HCT116 (cell line): ENCODE measurements at regions not wholly inside any gene's neighbourhood (a gene's known extent, or its start where the extent isn't known, plus 50 kb on each side); places are given as distances from the start of the nearest gene placed in this dataset.

Source experiments
- ATAC-seq: fragments of 200-7000 bp; cut with Tn5 transposase; 2 replicates; pipeline ENCODE4 v1.9.1; 2020; ENCODE audit warnings: mild to moderate bottlenecking, moderate library complexity
- BruUV-seq: library from RNA; stranded (reverse); fragments of 400-500 nt; replicated peaks from 2 replicates; lab custom pipeline; 2021; lab: Mats Ljungman, UMichigan
- CTCF ChIA-PET: fragments of 300-600 bp; sonication (Branson Sonifier 250); formaldehyde crosslinking; loops from one replicate; lab custom pipeline; 2021; ENCODE audit warnings: antibody characterized with exemption; lab: Charles Lee
- POLR2A ChIA-PET: fragments of 300-600, 350-600 bp; sonication (Branson Sonifier 250); formaldehyde crosslinking; loops from one replicate; lab custom pipeline; 2021; ENCODE audit warnings: antibody characterized with exemption; lab: Charles Lee
- RAD21 ChIA-PET, 2 experiments: fragments of 300-600 bp; sonication (Branson Sonifier 250); formaldehyde crosslinking; loops; one replicate each; lab custom pipeline; 2023; ENCODE audit warnings: low total read pairs in 2 of 2; ENCODE audit not compliant: uncharacterized antibody in 2 of 2, unreplicated experiment in 2 of 2, low non-redundant PET in 1 of 2; lab: Charles Lee
- DNase-seq: peaks from one replicate; pipeline ENCODE4 v3.0.0-alpha.2; 2010; ENCODE audit warnings: low read depth, low spot score
- H2AFZ ChIP-seq: fragments of 200-600 bp; shearing (Covaris generic), sonication (generic); 2 replicates; pipeline ENCODE4 v1.6.1; 2017; ENCODE audit warnings: low read depth, mixed run types, mixed read lengths, antibody characterized with exemption, low read length; ENCODE audit not compliant: poor library complexity, severe bottlenecking
- H3K27ac ChIP-seq: 2 replicates; pipeline ENCODE4 v1.5.1; 2012; ENCODE audit warnings: low read depth, low read length
- H3K27me3 ChIP-seq: fragments of 200-600 bp; sonication (generic); 2 replicates; pipeline ENCODE4 v1.6.1; 2016; ENCODE audit warnings: mixed run types, low read length, mixed read lengths; ENCODE audit not compliant: insufficient read depth
- H3K36me3 ChIP-seq, 2 experiments: fragments of 200-500 bp in 1 of 2; fragments of 200-600 bp in 1 of 2; sonication (Bioruptor generic) in 1 of 2; sonication (generic) in 1 of 2; 2 replicates each; pipeline versions ENCODE4 v1.5.1 to v1.6.1; 2014 to 2016; ENCODE audit warnings: low read length in 2 of 2, inconsistent platforms in 1 of 2, mixed read lengths in 1 of 2, mixed run types in 1 of 2; ENCODE audit not compliant: insufficient read depth in 2 of 2, control insufficient read depth in 1 of 2
- H3K4me1 ChIP-seq, 2 experiments: fragments of 200-600 bp in 1 of 2; sonication (generic) in 1 of 2; 2 replicates each; pipeline versions ENCODE4 v1.5.1 to v1.6.1; 2012 to 2017; ENCODE audit warnings: low read length in 2 of 2, inconsistent platforms in 1 of 2, mild to moderate bottlenecking in 1 of 2, mixed read lengths in 1 of 2, mixed run types in 1 of 2, moderate library complexity in 1 of 2; ENCODE audit not compliant: insufficient read depth in 2 of 2, control insufficient read depth in 1 of 2
- H3K4me2 ChIP-seq: fragments of 200-600 bp; sonication (generic); 2 replicates; pipeline ENCODE4 v1.6.1; 2017; ENCODE audit warnings: mixed run types, low read length, mixed read lengths
- H3K4me3 ChIP-seq, 2 experiments: fragments of 200-600 bp in 1 of 2; sonication (generic) in 1 of 2; replicated peaks in 1 of 2; 2 replicates each; pipeline ENCODE4 v1.5.1; 2011 to 2016; ENCODE audit warnings: low read length in 2 of 2, control low read depth in 1 of 2, low read depth in 1 of 2, mild to moderate bottlenecking in 1 of 2, mixed read lengths in 1 of 2, mixed run types in 1 of 2
- H3K79me2 ChIP-seq: fragments of 200-600 bp; sonication (generic); 2 replicates; pipeline ENCODE4 v1.6.1; 2017; ENCODE audit warnings: mild to moderate bottlenecking, mixed run types, low read length, moderate library complexity, mixed read lengths; ENCODE audit not compliant: insufficient read depth
- H3K9ac ChIP-seq: fragments of 200-600 bp; sonication (generic); 2 replicates; pipeline ENCODE4 v1.6.1; 2016; ENCODE audit warnings: low read length, mixed read lengths
- H3K9me2 ChIP-seq: fragments of 200-600 bp; sonication (generic), shearing (Covaris generic); 2 replicates; pipeline ENCODE4 v1.6.1; 2017; ENCODE audit warnings: mixed run types, mild to moderate bottlenecking, moderate library complexity; ENCODE audit not compliant: insufficient read depth
- H3K9me3 ChIP-seq, 2 experiments: fragments of 200-500 bp in 1 of 2; fragments of 200-600 bp in 1 of 2; sonication (Bioruptor generic) in 1 of 2; sonication (generic) in 1 of 2; 2 replicates each; pipeline ENCODE4 v1.6.1; 2014 to 2017; ENCODE audit warnings: low read length in 2 of 2, mixed read lengths in 2 of 2, inconsistent platforms in 1 of 2, low read depth in 1 of 2, mild to moderate bottlenecking in 1 of 2, mixed run types in 1 of 2, moderate library complexity in 1 of 2; ENCODE audit not compliant: control insufficient read depth in 1 of 2, insufficient read depth in 1 of 2
- H4K20me1 ChIP-seq: fragments of 200-600 bp; sonication (generic), shearing (Covaris generic); 2 replicates; pipeline ENCODE4 v1.6.1; 2017; ENCODE audit warnings: mixed run types, mild to moderate bottlenecking, moderate library complexity; ENCODE audit not compliant: insufficient read depth
- ATF3 ChIP-seq: IDR thresholded peaks from 2 replicates; pipeline ENCODE4 v1.6.1; 2012
- CBX3 ChIP-seq: IDR thresholded peaks from 2 replicates; pipeline ENCODE4 v1.6.1; 2012; ENCODE audit warnings: low read depth
- CEBPB ChIP-seq: IDR thresholded peaks from 2 replicates; pipeline ENCODE4 v1.6.1; 2012; ENCODE audit warnings: low read depth
- CTCF ChIP-seq, 3 experiments: fragments of 200-600 bp in 1 of 3; sonication (generic) in 1 of 3; IDR thresholded peaks in 2 of 3; conservative IDR thresholded peaks in 1 of 3; 2 replicates each; pipeline ENCODE4 v1.5.1; 2012 to 2017; ENCODE audit warnings: low read depth in 2 of 3, low read length in 2 of 3, antibody characterized with exemption in 1 of 3, borderline replicate concordance in 1 of 3, control low read depth in 1 of 3, mild to moderate bottlenecking in 1 of 3, mixed read lengths in 1 of 3, mixed run types in 1 of 3, moderate library complexity in 1 of 3; ENCODE audit not compliant: insufficient read depth in 1 of 3
- EGR1 ChIP-seq: IDR thresholded peaks from 2 replicates; pipeline ENCODE4 v1.6.1; 2012; ENCODE audit warnings: low read depth
- ELF1 ChIP-seq: IDR thresholded peaks from 2 replicates; pipeline ENCODE4 v1.6.1; 2012; ENCODE audit warnings: low read depth, borderline replicate concordance
- EZH2 ChIP-seq: fragments of 200-600 bp; sonication (generic); IDR thresholded peaks from 2 replicates; pipeline ENCODE4 v1.6.1; 2017; ENCODE audit warnings: antibody characterized with exemption, mixed run types
- EZH2phosphoT487 ChIP-seq: fragments of 200-600 bp; IDR thresholded peaks from 2 replicates; pipeline ENCODE4 v1.6.1; 2018; ENCODE audit warnings: antibody characterized with exemption, borderline replicate concordance
- FOSL1 ChIP-seq: IDR thresholded peaks from 2 replicates; pipeline ENCODE4 v1.6.1; 2012; ENCODE audit warnings: low read depth
- POLR2A ChIP-seq: IDR thresholded peaks from 2 replicates; pipeline ENCODE4 v1.7.0; 2011; ENCODE audit warnings: borderline replicate concordance; ENCODE audit not compliant: insufficient read depth, insufficient read length; ENCODE audit errors: extremely low read depth
- POLR2AphosphoS5 ChIP-seq: IDR thresholded peaks from 2 replicates; pipeline ENCODE4 v1.6.1; 2011; ENCODE audit warnings: mild to moderate bottlenecking, low read depth, low read length, moderate library complexity
- SRF ChIP-seq: IDR thresholded peaks from 2 replicates; pipeline ENCODE4 v1.6.1; 2012; ENCODE audit warnings: low read depth
- TCF7L2 ChIP-seq: IDR thresholded peaks from 2 replicates; pipeline ENCODE4 v1.7.0; 2011; ENCODE audit warnings: borderline replicate concordance, inconsistent platforms; ENCODE audit not compliant: insufficient read depth, insufficient read length; ENCODE audit errors: extremely low read depth
- YY1 ChIP-seq: IDR thresholded peaks from 2 replicates; pipeline ENCODE4 v1.6.1; 2011; ENCODE audit warnings: low read length, low read depth, moderate library complexity, mild to moderate bottlenecking; ENCODE audit not compliant: insufficient replicate concordance; ENCODE audit errors: extremely low read depth
- ZFX ChIP-seq: fragments of 450-650 bp; IDR thresholded peaks from 2 replicates; pipeline ENCODE4 v1.6.1; 2017
- ZNF274 ChIP-seq: fragments of 200-500 bp; sonication (Bioruptor generic); IDR thresholded peaks from 2 replicates; pipeline ENCODE4 v1.6.1; 2014; ENCODE audit warnings: mild to moderate bottlenecking, low read depth, low read length, inconsistent platforms
- intact Hi-C: fragments of 100-400 bp; cut with micrococcal nuclease; formaldehyde crosslinking; loops from 2 replicates; pipeline ENCODE4 v1.10.0; 2022
- TF ChIP-seq, protein P1 (sequence below): IDR thresholded peaks from 2 replicates; pipeline ENCODE4 v1.6.1; 2012; ENCODE audit warnings: low read depth
- TF ChIP-seq, protein P2 (sequence below): IDR thresholded peaks from 2 replicates; pipeline ENCODE4 v1.6.1; 2012

- BruUV-seq = no TSS peak
- no peak for ATAC-seq
These were observed 435.7 kb downstream of the GXYLT1 start for GRCh38 chr12:41709012-41709411.

DNA sequence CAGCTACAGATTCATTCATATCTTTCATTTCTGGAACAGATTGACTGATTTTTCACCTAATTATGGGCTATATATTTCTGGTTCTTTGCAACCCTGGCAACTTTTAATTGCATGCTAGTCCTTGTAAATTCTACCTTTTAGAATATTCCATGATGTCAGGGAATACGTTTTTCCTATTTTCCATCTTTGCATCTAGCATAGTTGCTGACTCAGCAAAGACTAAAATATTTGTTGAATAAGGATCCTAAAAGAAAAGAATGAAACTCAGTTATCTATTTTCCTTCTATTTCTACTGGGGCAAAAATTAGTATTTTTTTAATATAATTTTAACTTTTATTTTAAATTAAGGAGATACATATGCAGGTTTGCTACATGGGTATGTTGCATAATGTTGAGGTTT, 438.3 kb downstream of the GXYLT1 start:
- ChIA-PET POLR2A (no interaction called here), CTCF (no interaction called here), RAD21 (no interaction called here)
- no TSS peak for BruUV-seq
- H3K9me2 ChIP-seq = no peaks in the 10 kb centered on the region
- no peaks in the 10 kb centered on the region for H4K20me1 ChIP-seq
- H3K9ac ChIP-seq = no peak overlapping the region
- H3K4me2 ChIP-seq = no peak overlapping the region
- no peaks in the 10 kb centered on the region for H3K9me3 ChIP-seq
- H3K79me2 ChIP-seq = no peaks in the 10 kb centered on the region
- no peaks in the 10 kb centered on the region for H3K4me1 ChIP-seq
- no peak overlapping the region for H3K27ac ChIP-seq
- no peak overlapping the region for H2AFZ ChIP-seq
- no peaks in the 10 kb centered on the region for H3K27me3 ChIP-seq
- ATAC-seq (no peak), DNase-seq (no peak)
- no peak overlapping the region for H3K4me3 ChIP-seq
- no peaks in the 10 kb centered on the region for H3K36me3 ChIP-seq
- intact Hi-C loops = no loop called here
- TF ChIP-seq ZNF274 (no peak), SRF (no peak), ATF3 (no peak), EGR1 (no peak), CTCF (IDR thresholded peaks at IDR 0.05 in 2 of 3, conservative IDR thresholded peaks at IDR 0.05 in 1 of 3; ENCODE audit: borderline replicate concordance in 1 of 3, insufficient read depth in 1 of 3, low read depth in 2 of 3, low read length in 2 of 3) (no peak), ZFX (no peak), EZH2phosphoT487 (no peak), POLR2AphosphoS5 (no peak), ELF1 (no peak), CBX3 (no peak), CEBPB (no peak), POLR2A (no peak), EZH2 (no peak), YY1 (no peak), FOSL1 (no peak)
- TF ChIP-seq, protein P1, sequence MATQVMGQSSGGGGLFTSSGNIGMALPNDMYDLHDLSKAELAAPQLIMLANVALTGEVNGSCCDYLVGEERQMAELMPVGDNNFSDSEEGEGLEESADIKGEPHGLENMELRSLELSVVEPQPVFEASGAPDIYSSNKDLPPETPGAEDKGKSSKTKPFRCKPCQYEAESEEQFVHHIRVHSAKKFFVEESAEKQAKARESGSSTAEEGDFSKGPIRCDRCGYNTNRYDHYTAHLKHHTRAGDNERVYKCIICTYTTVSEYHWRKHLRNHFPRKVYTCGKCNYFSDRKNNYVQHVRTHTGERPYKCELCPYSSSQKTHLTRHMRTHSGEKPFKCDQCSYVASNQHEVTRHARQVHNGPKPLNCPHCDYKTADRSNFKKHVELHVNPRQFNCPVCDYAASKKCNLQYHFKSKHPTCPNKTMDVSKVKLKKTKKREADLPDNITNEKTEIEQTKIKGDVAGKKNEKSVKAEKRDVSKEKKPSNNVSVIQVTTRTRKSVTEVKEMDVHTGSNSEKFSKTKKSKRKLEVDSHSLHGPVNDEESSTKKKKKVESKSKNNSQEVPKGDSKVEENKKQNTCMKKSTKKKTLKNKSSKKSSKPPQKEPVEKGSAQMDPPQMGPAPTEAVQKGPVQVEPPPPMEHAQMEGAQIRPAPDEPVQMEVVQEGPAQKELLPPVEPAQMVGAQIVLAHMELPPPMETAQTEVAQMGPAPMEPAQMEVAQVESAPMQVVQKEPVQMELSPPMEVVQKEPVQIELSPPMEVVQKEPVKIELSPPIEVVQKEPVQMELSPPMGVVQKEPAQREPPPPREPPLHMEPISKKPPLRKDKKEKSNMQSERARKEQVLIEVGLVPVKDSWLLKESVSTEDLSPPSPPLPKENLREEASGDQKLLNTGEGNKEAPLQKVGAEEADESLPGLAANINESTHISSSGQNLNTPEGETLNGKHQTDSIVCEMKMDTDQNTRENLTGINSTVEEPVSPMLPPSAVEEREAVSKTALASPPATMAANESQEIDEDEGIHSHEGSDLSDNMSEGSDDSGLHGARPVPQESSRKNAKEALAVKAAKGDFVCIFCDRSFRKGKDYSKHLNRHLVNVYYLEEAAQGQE = no peak
- TF ChIP-seq, protein P2, sequence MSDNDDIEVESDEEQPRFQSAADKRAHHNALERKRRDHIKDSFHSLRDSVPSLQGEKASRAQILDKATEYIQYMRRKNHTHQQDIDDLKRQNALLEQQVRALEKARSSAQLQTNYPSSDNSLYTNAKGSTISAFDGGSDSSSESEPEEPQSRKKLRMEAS = no peak

More at GRCh38 chr12:41709012-41709411, 435.7 kb downstream of the GXYLT1 start:
- Histone ChIP-seq H3K27ac (no peak overlapping the region), H2AFZ (no peak overlapping the region), H3K27me3 (no peaks in the 10 kb centered on the region), H3K9me3 (no peaks in the 10 kb centered on the region), H3K4me3 (no peak overlapping the region), H3K4me2 (no peak overlapping the region), H3K79me2 (no peaks in the 10 kb centered on the region), H3K4me1 (no peaks in the 10 kb centered on the region), H3K9me2 (no peaks in the 10 kb centered on the region), H3K9ac (no peak overlapping the region), H4K20me1 (no peaks in the 10 kb centered on the region), H3K36me3 (no peaks in the 10 kb centered on the region)
- ChIA-PET POLR2A (no interaction called here), RAD21 (no interaction called here), CTCF (no interaction called here)
- intact Hi-C loops = no loop called here
- no peak for DNase-seq
- TF ChIP-seq POLR2AphosphoS5 (no peak), TCF7L2 (no peak)
